HG02885 (cell line): ENCODE measurements at regions not wholly inside any gene's neighbourhood (a gene's known extent, or its start where the extent isn't known, plus 50 kb on each side); places are given as distances from the start of the nearest gene placed in this dataset.
A peak's percentile ranks its signal among the peaks of the same experiment; 100 is the strongest.
"Not testable (repeated sequence)": the region's sequence is repeated elsewhere in the genome, so short reads cannot be mapped to it uniquely, and the experiment has no call there.

Experiments used
- ATAC-seq: cut with Tn5 transposase; IDR thresholded peaks from one replicate; pipeline ENCODE4 v1.9.1; 2021; ENCODE audit warnings: mild to moderate bottlenecking; ENCODE audit not compliant: unreplicated experiment, poor library complexity

DNA sequence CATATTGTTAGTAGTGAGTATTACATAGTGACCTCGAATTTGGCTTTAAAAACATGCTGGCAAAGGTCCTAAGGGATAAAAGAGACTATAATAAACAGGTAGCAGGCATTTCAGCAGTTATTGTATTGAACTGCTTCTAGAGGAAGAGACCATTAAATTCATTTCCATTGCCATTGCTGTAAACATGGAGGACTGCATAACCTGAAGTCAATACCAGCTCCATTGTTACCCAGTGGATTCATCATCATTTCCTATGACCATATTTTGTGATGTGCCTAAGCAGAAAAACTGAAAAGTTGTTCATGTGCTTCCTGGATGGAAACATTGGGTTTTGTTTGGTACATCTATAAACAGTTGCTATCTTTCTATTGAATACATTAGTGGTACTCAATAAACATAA lies 482.5 kb upstream of the UBE2E2 start:
- ATAC-seq = no peak

DNA sequence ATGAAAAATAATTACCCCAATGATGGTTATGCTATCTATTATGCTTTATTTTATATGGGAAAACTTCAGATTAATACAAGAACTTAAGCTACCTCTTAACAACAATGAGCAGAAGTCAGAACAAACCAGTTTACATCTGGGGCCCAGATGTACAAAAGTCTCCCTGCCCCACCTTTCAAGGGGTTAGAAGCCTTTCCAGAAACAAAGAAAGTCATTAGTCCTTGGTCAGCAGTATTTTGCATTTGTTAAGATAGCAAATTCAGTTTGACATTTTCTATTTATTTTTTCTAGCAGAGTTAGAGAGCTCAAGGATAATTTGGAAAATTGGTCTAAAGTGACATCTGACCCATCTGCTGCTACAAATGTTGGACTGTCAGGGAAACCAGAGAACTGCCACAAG lies 478.7 kb upstream of the UBE2E2 start:
- no peak for ATAC-seq

GRCh38 chr3:22728406-22728805 lies 474.7 kb upstream of the UBE2E2 start:
- ATAC-seq = no peak

- ATAC-seq = no peak
Observed at GRCh38 chr3:22729212-22729611, 473.9 kb upstream of the UBE2E2 start.

GRCh38 chr3:22729981-22730380 lies 473.1 kb upstream of the UBE2E2 start:
- ATAC-seq = peak; percentile 68

- no peak for ATAC-seq
Observed at GRCh38 chr3:22730701-22731100, 472.4 kb upstream of the UBE2E2 start.

DNA sequence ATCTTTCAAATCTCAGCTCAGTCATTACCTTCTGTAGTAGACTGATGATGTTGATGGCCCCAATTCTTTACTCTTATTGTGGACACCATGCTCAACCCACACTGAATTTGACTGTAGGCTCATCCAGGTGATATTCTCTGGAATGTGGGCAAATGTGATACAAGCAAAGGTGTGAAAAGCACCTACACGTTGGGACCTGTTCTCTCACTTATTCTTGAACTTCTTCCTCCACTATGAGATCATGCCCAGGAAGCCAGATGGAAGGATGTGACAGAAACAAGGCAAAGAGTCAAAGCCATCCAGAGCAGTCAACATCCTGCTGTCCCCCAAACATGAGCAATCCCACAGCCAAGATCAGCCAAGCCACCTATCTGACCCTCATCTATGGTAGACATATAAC lies 471.2 kb upstream of the UBE2E2 start:
- no peak for ATAC-seq

GRCh38 chr3:22732641-22733040 lies 470.5 kb upstream of the UBE2E2 start:
- ATAC-seq = no peak

DNA sequence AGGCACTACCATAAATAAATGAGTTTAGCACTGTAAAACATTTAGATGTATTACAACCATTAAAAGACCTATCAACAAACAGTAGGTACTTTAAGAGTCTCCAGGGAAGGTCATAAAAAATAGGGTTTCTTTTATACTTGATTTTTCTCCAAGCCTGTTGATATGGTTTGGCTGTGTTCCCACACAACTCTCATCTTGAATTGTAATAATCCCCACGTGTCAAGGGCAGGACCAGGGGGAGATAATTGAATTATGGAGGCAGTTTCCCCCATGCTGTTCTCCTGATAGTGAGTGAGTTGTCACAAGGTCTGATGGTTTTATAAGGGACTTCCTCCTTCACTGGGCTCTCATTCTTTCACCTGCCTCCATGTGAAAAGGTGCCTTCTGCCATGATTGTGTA lies 468.9 kb upstream of the UBE2E2 start:
- no peak for ATAC-seq

DNA sequence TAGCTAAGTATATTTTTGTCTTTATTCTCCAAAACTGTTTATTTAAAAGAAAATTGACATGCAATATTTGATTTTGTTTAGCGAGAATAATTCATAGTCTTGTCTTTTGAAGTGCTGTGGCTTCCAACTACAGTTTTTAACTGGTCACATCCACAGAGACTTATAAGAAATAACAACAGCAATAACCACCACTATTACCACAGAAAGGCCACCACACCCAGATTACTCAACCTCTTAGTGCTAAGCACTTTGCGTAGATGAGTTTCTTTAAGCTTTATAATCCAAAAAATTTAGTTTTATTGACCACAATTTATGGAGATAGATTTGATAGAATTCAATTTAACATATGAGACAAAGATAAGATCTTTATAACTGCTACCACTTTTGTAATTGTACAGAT lies 468.4 kb upstream of the UBE2E2 start:
- no peak for ATAC-seq

DNA sequence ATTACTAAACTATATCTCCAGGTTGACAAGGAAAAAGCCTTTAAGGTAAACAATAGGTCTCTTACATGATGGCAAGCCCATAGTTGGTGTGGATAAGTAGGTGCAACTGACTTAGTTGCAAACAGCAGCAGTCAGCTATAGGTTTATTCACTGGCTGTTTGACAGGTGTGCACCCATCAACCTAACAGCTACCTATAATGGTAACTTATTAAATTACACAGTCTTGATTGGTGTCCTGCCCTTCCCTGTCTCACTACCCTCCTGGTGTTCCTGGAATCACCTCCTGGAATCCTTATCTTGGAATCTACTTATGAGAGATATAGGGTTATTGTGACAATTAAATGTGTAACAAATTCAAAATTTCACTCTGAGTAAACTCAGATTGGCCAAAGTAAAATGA lies 467.8 kb upstream of the UBE2E2 start:
- ATAC-seq = no peak

DNA sequence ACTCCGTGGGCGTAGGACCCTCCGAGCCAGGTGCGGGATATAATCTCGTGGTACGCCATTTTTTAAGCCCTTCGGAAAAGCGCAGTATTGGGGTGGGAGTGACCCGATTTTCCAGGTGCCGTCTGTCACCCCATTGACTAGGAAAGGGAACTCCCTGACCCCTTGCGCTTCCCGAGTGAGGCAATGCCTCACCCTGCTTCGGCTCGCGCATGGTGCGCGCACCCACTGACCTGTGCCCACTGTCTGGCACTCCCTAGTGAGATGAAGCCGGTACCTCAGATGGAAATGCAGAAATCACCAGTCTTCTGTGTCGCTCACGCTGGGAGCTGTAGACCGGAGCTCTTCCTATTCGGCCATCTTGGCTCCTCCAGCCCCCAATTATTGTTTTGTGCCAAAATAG lies 459.7 kb upstream of the UBE2E2 start:
- ATAC-seq = not testable (repeated sequence)

- no peak for ATAC-seq
Observed at GRCh38 chr3:22745321-22745720, 457.8 kb upstream of the UBE2E2 start.

DNA sequence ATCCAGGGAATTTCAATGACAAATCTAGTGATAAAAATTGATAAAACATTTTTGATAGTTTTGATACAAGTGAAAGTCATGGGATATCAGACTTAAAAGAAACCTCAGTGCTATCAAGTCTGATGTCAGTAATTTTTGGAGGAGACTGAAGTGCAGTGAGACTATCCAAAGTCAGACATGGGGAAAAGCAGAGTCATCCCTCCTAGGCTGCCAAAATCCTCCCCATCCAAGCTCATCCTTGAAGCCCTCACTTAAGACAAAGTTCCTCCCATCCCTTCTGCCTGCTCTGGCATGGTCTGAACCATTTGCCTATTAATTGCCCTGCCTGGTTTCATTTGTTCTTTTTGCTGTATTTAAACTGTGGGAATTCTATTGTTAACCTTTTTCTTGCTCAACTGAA lies 456.9 kb upstream of the UBE2E2 start:
- ATAC-seq = no peak

DNA sequence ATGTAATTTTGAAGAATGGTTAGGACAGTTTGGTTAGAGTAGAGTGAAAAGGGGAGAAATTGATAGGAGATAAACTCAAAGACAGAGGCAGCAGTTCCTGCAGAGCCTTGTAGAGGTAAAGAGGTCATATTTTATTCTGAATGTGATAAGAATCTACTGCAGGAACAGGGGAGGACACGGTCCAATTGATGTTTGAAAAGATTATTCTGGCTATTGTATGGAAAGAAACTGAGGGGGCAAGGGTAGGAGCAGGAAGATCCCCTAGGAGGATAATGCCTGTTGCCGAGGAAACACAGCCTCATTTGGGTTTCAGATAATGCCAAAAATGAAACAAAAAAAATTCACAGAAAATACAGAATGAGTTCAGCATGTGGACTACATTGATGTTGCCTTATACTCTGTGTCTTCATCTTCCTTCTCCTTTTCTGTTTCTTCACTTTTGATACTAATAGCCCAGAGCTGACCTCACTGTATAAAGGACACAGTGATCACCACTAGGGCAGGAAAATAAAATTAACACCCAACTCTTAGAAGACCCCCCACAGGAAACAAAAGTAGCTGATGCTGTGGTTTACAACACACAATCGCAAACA lies 454.6 kb upstream of the UBE2E2 start:
- no peak for ATAC-seq

DNA sequence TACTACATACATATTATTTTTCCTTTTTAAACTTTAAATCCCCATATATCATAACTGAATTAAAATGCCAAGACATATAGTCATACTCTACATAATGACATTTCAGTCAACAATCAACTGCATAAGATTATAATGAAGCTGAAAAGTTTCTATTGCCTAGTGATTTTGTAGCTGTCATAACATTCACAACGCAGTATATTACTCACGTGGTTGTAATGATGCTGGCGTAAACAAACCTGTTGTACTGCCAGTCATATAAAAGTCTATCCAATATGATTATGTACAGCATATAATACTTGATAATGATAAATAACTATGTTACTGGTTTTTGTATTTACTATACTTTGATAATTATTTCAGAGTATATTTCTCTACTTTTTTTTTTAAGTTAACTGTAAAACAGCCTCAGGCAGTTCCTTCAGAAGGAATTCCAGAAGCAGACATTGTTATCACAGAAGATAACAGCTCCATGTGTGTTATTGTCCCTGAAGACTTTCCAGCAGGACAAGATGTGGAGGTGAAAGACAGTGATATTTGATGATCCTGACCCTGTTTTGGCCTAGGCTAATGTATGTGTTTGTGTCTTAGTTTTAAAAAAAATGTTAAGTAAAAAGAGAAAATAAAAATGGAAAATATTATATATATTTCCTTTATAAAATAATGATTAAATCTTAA lies 443.4 kb upstream of the UBE2E2 start:
- ATAC-seq = no peak

DNA sequence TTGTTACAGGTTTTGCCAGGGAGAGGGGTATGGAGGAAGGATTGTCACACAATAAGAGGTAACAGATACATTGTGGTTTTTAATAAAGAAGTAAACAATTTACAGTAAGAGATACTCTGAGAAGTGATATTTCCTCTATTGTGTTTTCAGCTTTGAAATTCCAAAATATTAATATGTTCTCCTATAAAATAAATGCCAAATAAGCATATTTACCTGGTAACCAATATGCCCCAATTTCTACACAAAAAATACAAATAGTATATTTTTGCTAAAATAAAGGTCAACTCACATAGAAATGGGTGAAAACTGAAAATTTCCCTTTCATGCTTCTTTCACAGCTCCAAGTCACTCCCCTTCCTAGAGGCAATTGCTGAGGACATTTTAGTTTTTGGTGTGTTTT lies 437.4 kb upstream of the UBE2E2 start:
- ATAC-seq = no peak

DNA sequence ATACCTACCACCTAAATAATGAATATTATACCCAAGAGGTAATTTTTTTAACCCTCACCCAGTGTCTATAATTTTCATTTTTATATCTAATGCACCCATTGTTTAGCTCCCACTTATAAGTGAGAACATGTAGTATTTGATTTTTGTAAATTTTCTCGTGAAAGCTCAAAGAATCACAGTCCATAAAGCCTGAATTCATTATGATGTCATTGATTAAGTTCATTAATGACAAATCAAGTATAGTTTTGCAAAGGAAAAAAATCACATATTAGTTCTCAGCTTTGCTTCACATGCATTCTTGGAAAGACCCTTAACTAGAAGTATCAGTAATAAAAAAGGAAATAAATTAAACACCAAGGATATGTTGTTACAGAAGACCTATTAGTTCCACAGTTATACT lies 425.3 kb upstream of the UBE2E2 start:
- ATAC-seq = no peak

- no peak for ATAC-seq
Observed at GRCh38 chr3:22779737-22780136, 423.4 kb upstream of the UBE2E2 start.

DNA sequence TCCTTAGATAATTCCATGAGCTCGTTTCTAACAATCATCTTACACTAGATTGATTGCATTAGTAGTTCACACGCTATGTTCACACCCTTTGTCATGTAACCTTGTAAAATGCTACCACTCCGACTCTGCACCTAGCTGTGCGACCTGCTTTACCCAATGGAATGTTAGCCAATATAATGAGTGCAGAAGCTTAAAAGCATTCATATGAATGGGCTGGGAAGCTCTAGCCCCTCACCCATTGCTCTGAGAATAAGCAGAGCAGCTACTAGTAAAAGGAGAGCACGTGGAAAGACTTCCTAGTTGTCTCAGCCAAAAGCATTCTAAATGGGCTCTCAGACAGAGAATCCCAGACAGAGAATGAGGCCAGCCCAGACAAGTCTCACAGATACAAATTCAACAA lies 410.6 kb upstream of the UBE2E2 start:
- ATAC-seq = no peak

- no peak for ATAC-seq
Observed at GRCh38 chr3:22795917-22796316, 407.2 kb upstream of the UBE2E2 start.

GRCh38 chr3:22798461-22798860 lies 404.7 kb upstream of the UBE2E2 start:
- ATAC-seq = no peak
